HG03469 (cell line): ENCODE measurements at regions not wholly inside any gene's neighbourhood (a gene's known extent, or its start where the extent isn't known, plus 50 kb on each side); places are given as distances from the start of the nearest gene placed in this dataset.

Experiments used
- ATAC-seq: cut with Tn5 transposase; IDR thresholded peaks from one replicate; pipeline ENCODE4 v1.9.1; 2021; ENCODE audit warnings: mild to moderate bottlenecking, moderate library complexity, moderate number of reproducible peaks; ENCODE audit not compliant: unreplicated experiment

- ATAC-seq: no peak
Observed at GRCh38 chr5:89996890-89997289, 412.7 kb downstream of the CETN3 start.

- ATAC-seq: no peak
Observed at GRCh38 chr5:89996335-89996734, 413.2 kb downstream of the CETN3 start.

- no peak for ATAC-seq
Observed at GRCh38 chr5:89994266-89994665, 415.3 kb downstream of the CETN3 start.

GRCh38 chr5:89992201-89992600 is 417.4 kb downstream of the CETN3 start:
- no peak for ATAC-seq

GRCh38 chr5:89991592-89991991 is 418.0 kb downstream of the CETN3 start:
- ATAC-seq: no peak

- no peak for ATAC-seq
Observed at GRCh38 chr5:89989776-89990175, 419.8 kb downstream of the CETN3 start.

- no peak for ATAC-seq
Observed at GRCh38 chr5:89988998-89989655, 420.4 kb downstream of the CETN3 start.

- no peak for ATAC-seq
Observed at GRCh38 chr5:89988129-89988810, 421.3 kb downstream of the CETN3 start.

- ATAC-seq: no peak
Observed at GRCh38 chr5:89983216-89983615, 426.3 kb downstream of the CETN3 start.

- no peak for ATAC-seq
Observed at GRCh38 chr5:89981878-89982773, 427.4 kb downstream of the CETN3 start.

GRCh38 chr5:89981021-89981420 is 428.5 kb downstream of the CETN3 start:
- ATAC-seq: no peak

- ATAC-seq: no peak
Observed at GRCh38 chr5:89973516-89973915, 436.0 kb downstream of the CETN3 start.

GRCh38 chr5:89972901-89973300 is 436.7 kb downstream of the CETN3 start:
- ATAC-seq: no peak

- no peak for ATAC-seq
Observed at GRCh38 chr5:89968958-89969381, 440.6 kb downstream of the CETN3 start.

GRCh38 chr5:89967771-89968444 is 441.6 kb downstream of the CETN3 start:
- no peak for ATAC-seq

- ATAC-seq: no peak
Observed at GRCh38 chr5:89956838-89957237, 452.7 kb downstream of the CETN3 start.

- ATAC-seq: no peak
Observed at GRCh38 chr5:89954916-89955315, 454.6 kb downstream of the CETN3 start.

GRCh38 chr5:89951876-89952275 is 457.7 kb downstream of the CETN3 start:
- no peak for ATAC-seq

- ATAC-seq: no peak
Observed at GRCh38 chr5:89950234-89950633, 459.3 kb downstream of the CETN3 start.

- no peak for ATAC-seq
Observed at GRCh38 chr5:89948977-89949376, 460.6 kb downstream of the CETN3 start.

- ATAC-seq: no peak
Observed at GRCh38 chr5:89946916-89947315, 462.6 kb downstream of the CETN3 start.
